Femur (tissue), 1 donor: ENCODE measurements at regions not wholly inside any gene's neighbourhood (a gene's known extent, or its start where the extent isn't known, plus 50 kb on each side); places are given as distances from the start of the nearest gene placed in this dataset.

Experiments
- DNase-seq: peaks from one replicate; pipeline ENCODE4 v3.0.0-alpha.2; 2017

DNA sequence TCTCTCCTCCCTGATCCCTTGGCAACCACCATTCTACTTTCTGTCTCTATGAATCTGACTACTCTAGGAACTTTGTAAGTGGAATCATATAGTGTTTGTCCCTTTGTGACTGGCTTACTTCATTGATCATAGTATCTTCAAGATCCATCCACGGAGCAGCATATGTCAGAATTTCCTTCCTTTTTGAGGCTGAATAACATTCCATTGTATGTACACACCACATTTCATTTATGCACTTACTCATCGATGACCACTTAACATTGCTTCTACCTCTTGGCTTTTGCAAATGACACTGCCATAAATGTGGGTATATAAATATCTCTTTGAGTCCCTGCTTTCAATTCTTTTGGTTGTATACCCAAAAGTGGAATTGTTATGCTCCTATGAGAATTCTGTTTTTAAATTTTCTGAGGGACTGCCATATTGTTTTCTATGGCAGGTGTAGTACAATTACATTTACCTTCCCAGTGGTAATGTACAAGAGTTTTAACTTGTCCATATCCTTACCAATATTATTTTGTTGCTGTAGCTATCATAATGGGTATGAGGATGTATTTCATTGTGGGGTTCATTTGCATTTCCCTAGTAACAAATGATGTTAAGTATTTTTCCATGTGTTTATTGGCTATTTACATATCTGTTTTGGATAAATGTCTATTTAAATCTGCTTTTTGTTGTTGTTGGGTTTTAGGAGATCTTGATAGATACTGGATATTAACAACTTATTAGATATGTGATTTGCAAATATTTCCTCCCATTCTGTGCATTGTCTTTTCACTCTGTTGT, 466.1 kb downstream of the C4orf33 start:
- no peak for DNase-seq

DNA sequence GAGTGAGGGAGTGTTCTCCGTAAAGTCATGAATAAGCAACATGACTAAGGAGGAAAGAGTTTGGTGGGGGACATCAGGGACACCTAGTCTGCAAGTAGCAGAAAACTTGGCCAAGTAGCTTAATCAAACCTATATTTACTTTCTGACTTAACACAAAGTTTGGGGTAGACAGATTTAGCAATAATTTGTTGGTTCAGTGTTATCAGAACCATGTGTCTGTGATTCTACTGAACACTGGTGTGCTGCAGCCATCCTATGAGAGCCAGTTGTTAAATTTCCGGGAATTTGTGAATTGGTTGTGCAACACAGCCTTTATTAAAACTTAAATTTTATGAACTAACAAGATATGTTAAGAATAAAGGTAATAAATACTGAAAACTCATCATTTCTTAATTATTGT, 469.3 kb downstream of the C4orf33 start:
- no peak for DNase-seq

DNA sequence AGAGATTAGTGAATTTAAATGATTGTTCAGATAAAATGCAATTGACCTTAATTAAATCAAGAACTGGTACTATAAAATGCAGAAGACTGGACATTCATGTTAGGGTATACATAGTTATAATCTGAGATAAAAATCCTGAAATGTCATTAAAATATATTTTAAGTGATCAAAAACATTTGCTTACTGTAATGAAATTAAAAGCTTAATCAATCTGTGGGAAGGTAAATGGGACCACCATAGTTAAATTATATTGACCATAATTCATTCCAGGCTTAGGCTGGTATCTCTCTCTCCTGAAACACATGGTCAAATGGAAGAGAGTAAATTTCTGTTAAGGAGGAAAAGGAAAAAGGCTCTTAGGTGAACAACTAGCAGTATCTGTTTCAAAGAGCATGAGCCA, 474.4 kb downstream of the C4orf33 start:
- DNase-seq: no peak

DNA sequence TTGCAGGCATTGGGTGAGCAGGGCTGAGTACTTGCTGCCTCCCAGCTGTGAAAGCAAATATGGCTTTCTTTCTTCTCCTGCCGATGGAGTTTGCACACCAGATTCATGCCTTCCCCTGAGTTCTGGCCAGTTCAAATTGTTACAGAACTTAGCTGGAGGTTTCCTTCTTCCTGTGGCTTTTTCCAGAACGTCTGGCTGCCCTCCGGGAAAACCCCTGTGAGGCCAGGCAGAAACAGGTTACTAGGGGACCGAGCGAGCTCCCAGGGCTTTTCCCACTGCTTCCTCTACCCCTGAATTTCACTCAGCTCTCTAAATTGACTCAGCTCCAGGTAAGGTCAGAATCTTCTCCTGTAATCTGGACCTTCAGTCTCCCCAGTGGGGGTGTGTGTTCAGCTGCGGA, 482.4 kb downstream of the C4orf33 start:
- DNase-seq: no peak

DNA sequence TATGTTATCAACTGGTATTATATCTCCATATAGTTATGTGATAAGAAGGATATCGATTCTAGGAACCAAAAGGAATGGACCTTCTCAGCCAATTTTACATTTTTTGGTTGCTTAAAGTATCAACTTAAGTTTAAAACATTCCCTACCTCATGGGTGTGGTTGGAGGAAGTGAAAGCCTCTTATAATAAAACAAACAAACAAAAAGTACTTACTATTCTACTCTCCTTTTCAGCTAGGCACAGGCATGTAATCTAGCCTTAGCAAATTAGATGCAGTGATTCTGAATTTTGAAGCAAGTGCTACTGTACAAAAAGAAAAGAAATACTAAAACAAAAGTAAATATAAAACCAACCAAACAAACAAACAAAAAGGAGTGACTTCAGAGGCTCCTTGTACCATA, 485.4 kb downstream of the C4orf33 start:
- no peak for DNase-seq

DNA sequence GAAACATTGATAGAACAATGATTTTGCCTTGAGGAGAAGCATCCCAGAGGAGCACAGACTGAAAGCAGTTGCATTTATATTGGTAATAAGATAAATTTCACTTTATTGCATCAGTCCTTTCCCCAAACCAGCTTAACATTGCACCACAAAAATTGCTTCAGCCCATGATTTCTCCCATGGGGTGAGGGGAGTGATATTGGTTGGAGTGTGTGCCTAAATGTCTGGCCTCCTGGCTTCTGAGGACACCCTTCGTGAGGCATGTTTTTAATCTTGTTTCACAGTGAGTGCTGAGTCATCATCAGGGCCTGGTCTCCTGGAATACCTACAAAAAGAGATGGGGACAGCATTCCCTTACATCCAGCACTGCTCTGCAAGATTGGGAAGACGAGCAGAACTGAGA, 487.9 kb downstream of the C4orf33 start:
- DNase-seq: no peak

DNA sequence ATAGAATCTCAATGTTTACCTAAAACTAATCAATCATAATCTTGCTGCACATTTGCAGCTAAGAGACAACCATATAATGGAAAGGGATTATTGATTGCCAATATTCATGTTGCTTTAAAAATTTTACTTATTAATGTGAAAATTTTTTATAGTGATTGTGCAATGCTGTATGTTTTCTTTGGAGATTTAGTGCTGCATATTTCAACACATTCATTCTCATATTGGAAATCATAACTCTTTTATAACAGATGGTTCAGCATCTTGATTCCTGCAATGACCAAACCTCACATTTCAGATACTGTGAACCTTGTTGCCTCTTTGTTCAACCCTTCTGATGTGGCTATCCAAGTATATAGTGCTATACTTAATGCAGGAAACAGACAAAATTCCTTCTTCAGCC, 502.6 kb downstream of the C4orf33 start:
- no peak for DNase-seq

DNA sequence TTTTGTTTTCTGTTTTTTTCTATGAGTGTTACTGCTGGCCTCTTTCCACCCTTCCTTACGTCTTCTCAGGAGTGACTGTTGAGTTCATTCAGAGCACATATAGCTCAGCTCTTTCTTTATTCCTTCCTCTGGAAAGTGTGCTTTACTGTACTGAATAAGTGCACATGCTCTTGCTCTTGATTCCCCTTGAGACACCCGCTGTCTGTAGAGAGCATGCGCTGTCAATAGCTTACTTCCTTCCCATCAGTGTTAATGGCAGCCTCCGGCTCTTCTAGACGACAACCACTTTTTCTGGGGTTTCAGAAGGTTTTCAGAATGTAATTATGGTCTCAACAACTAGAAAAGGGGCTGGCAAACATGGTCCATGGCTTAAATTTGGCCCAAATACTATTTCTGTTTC, 504.9 kb downstream of the C4orf33 start:
- no peak for DNase-seq

DNA sequence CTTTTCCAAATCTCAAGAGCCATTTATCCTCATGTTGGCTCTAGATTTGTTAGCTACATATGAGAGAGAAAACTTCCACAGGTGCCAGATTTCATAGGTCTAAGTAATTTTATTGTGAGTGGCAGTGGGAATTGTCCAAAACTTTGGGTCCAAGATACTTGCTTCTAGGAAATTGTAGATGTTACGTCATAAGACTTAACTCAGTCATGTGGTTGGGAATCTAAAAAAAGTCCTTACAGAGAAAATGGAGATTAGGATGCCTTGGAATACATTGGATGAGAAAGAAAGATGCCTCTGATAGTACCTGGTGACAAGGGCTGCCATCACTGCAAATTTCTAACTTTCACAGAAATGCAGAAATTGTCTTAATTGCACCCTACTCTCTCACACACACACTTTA, 506.5 kb downstream of the C4orf33 start:
- no peak for DNase-seq

DNA sequence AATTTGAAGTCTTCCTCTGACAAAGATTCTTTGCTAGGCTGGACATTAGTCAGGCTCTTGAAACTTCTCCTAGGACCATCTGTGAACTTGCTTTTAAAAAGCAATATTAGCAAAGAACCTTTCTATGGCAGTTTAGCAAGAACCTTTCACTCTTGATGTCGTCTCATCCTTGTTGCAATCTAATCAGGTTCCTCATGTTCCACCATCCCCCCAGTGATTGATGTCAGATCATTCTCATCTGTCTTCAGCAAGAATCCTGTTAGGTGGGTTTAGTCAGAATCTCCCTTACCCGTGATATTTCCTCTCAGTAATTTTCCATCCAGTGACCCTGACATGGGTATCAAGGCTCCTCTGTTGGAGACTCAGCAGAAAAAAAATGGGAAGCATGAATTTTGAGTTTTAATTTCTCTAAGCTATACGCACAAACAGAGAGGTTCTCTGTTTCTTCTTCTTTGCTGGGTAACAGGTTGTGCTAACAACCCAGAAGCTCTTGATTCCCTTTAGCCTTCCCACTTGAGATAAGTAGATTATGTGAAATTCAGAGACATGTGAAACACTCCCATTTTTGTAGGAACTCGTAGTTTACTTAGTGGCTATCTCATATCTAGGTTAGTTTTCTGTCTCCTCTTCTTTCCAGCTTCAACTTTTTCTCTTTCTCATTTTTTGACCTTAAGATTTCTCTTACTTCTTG, 507.4 kb downstream of the C4orf33 start:
- DNase-seq: no peak

DNA sequence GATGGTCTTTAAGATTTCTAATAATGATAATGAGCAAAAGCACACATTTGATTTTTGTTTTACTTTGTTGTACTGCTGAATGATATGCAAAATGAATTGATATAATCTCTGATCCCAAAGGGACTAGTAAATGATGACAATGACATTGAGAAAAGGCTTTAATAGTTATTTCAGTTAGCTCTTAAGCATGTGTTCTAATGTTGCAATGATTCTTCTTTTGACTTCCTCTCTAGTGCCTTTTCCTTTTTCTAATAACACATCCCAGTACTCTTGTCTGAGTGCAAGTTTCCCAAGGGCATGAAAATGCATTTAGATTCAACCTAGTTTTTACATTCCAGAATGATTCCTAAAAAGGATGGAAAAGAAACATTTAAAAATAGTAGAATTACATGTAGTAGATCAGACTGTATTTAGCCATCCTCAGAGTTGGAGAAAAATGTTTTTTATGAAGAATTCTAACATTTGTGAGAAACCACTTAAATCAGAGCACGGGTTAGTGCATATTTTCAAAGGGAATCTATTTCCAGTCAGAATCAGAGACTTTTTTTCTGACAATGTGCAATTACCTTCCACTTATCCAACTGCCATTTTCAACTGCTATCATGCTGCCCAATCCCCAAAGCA, 508.8 kb downstream of the C4orf33 start:
- DNase-seq: no peak

DNA sequence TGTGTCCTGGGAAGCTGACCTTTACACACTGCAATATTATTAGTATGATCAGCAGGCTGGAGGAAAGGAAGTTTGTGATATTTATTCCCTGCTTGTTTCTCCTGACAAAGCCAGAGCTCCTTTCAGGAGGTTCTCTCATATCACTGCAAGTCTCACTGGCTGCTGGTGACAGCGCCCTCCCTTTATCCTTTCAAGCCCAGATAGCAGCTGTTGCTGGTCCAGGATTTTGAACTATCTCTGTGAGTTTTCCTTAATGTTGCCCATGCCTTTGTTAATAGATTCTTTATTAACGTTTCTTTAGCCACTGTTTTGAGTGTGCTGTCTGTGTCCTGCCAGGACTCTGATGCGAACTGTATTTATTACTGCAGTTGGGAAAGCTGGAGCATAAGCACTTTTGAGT, 518.7 kb downstream of the C4orf33 start:
- DNase-seq: no peak

DNA sequence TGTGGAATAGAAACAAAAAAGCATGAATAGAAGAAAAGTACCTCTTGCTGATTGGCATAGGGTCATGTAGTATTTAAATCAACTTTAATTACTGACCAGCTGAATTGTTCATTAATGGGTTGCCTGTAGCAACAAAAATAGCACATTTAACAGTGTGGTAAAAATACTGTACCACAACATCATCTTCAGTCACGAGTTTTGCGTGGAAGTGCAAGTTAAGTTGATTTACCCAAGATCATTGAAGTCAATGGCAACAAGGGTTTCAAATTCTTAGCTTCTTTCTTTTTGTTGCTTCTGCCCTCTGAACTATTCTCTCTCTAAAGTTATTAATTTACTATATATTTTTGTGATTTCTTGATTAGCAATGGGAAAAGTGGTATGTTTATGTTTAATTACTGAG, 526.6 kb downstream of the C4orf33 start:
- DNase-seq: no peak

DNA sequence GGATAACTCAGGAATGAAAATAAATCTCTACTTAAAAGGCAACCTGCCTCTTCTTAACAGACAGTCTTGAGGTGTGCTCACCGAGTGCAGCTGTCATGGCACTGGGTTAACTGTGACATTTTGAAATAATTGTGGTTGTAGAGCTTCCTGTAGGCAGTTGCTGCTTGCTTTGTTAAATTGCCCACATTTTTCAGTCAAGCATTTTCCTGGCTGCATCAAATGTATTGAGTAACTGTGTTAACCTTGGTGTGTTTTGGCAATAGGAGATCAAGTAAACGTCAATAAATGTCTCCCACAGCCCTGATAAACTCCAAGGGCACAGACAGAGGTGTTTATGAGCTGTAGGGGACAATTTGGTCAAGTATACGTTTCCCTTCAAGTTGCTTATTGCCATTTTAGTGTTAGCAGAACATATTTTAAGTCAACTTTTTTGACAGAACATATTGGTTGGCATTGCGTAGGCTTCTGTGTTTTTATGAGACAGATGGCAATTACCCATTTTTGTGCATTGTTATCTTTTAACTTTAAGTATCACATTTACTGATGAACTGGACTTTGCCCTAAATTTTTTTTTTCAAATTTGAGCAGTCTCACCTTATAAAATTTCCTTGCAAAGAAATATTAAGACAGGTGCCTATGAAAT, 527.4 kb downstream of the C4orf33 start:
- DNase-seq: no peak

DNA sequence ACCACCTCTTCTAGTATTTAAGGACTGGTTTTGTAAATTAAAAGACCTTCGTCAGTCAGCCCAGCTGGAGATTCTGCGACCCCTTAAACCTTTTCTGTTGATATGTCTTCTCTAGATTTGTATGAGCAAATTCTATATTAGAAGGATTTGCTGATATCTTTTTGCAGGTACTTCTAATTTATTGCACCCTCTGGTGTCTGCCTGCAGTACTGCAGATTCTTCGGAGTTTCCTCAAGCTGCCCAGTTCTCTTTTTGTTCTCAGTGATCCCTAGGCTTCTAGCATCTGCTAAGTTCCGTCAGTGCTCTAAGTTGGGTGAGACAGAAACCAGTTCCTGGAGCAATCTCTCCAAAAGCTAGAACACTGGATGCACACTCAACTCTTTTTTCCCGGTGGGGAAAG, 545.2 kb downstream of the C4orf33 start:
- peak; percentile 42 for DNase-seq

DNA sequence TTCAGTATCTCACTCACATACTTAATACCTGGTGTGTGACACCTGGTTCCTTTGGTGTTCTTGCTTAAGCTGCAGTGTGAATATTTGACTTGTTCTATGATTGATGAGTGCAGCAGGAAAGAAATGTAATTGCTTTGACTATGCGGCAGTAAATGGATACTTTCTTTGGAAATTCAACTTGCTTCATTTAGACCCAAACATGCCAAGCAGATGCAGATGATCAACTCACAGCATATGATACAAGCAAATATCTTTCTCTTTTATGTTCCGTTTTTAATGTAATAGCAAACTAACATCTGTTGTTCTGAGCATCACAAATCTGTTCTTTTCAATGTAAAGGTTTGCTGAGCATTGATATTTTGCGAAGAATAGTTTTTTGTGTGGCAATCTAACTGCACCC, 549.5 kb downstream of the C4orf33 start:
- DNase-seq: no peak

DNA sequence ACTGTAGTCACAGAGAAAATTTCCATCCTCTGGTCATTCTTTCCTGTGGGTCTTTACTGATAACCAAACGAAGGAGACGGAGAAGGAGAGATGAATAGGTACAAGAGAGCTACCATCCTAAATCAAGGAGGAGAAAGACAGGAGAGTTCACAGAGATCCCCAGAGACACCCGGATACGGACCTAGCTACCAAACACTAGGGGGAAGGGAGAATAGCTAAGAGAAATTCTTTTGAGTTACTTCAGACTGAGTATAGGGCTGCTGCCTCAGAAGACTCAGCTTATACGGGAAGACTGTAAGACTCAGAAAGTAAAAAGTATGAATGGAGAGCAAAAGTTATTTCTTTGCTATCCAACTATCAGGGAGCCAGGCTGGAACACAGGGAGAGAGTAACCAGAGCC, 572.1 kb downstream of the C4orf33 start:
- DNase-seq: no peak

DNA sequence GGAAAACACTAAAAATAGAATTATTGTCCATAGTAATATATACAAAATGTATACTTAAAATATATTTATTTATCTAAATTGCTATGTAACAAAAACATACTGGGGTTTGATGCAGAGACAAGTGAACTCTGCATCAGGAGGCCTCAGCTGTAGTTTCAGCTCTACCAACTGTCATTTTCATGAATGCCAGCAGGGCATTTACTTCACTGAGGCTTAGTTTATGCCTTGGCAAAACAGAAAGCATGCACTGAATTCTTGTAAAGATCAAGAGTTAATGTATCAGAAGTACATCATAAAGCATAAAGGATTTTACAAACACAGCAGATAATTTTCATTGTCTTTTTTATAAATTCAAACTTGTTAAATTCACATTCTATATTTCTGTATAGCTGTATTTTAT, 577.0 kb downstream of the C4orf33 start:
- no peak for DNase-seq

DNA sequence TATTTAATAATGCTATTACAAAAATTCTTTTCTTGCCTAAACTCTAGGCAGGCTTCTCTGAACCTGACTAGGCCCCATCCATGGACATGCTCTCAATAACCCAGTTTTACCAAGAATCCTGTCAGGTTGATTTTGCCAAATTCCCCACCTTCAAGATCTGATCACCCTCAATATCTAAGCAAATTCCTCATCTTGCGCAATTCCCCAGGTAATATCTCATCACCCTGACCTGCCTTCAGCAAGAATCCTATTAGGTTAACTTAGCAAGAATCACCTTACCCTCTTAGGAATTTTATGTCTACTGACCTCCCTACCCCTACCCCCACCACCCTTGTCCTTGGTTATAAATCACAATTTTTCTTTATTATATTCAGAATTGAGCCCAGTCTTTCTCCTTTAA, 579.1 kb downstream of the C4orf33 start:
- no peak for DNase-seq

DNA sequence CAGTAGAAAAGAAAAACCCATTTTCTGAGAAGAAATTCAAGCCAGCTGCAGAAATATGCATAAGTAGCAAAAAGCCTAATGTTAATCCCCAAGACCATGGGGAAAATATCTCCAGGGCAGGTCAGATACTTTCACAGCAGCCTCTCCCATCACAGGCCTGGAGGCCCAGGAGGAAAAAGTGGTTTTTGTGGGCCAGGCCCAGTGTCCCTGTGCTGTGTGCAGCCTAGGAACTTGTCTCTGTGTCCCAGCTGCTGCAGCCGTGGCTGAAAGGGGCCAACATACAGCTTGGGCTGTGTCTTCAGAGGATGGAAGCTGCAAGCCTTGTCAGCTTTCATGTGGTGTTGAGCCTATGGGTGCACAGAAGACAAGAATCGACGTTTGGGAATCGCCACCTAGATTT, 581.0 kb downstream of the C4orf33 start:
- DNase-seq: no peak

DNA sequence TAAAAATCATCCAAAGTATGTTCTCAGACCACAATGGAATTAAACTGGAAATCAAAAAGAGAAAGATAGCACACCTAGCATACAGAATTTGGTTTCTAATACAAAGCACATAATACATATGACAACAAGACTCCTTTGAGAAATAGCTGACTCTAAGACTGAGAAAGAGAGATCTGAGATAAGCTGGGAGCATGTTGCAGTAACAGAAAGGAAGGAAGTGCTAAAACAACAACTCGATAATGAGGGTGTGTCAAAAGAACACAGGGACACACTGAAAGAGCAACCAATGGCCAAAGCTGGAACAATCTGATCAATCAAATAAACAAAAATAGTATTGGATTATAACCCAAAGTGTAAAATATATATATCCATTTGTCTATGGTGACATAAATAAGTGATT, 586.6 kb downstream of the C4orf33 start:
- DNase-seq: no peak

DNA sequence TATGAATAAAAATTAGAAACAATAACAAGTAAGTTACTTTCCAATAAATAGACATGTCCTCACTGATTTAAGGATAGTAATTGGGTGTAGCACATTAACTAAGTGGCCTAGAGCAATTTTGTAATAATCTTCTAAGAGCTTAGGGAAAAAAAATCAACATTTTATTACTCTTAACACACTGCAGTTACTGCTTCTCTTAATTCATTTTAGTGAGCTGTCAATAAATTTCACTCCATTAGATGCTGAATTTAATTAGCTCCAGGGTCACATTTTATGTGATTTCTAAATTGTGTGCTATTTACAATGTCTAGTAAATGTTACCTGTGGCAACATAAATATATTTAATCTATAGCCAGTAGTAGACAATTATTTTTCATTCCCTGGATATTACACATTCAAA, 612.0 kb downstream of the C4orf33 start:
- no peak for DNase-seq

DNA sequence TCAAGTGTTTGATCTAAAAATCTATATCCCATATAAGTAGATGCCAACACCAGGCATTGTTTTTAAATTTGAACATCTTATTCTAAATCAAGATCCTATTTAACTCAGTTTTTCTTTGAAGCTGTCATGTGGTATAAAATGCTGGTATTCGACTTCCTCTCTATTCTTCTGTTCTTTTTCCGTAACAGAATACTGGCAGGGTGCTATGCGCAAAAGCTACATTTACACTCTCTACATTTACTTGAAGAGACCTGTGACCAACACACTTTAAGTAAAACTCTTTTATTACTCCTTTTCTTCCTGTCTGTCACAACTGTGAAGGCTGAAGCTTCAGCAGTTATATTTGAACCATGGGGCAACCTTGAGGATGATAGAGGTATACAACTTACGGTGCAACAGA, 612.8 kb downstream of the C4orf33 start:
- DNase-seq: no peak

DNA sequence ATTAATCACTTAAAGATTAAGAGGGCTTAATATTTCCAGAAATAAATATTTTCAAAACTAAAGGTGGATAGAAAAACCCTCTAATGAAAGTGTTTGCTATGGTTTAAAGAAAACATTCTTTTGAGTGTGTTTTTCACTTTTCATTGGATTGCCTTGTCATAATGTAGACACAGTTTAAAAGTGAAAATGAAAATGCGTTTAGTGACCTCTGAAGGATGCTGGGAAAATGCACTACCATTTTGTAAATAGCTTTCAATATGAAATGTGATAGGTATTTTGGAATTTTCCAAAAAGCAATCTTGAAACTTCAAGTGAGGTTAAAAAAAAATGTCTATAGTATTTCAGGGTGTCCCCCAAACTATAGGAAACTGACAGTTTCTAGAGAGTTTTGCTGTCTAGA, 642.2 kb downstream of the C4orf33 start:
- DNase-seq: no peak
